Testis (tissue), 2 donors: ENCODE measurements at regions not wholly inside any gene's neighbourhood (a gene's known extent, or its start where the extent isn't known, plus 50 kb on each side); places are given as distances from the start of the nearest gene placed in this dataset.
"Not testable (repeated sequence)": the region's sequence is repeated elsewhere in the genome, so short reads cannot be mapped to it uniquely, and the experiment has no call there.

Experiments used
- DNase-seq: peaks from one replicate; pipeline ENCODE4 v3.0.0-alpha.2; 2019
- H3K27ac ChIP-seq, 2 donors: fragments of 200-600 bp; sonication (generic); one replicate each; pipeline ENCODE4 v1.5.1; 2019
- H3K27me3 ChIP-seq: fragments of 200-600 bp; sonication (generic); one replicate; pipeline ENCODE4 v1.5.1; 2019
- H3K36me3 ChIP-seq: fragments of 200-600 bp; sonication (generic); one replicate; pipeline ENCODE4 v1.5.1; 2017; ENCODE audit warnings: low read depth; ENCODE audit errors: missing control alignments
- H3K4me1 ChIP-seq: fragments of 200-600 bp; sonication (generic); one replicate; pipeline ENCODE4 v1.5.1; 2019
- H3K4me3 ChIP-seq, 2 donors: fragments of 200-600 bp; sonication (generic); one replicate each; pipeline ENCODE4 v1.5.1; 2017 to 2019
- H3K9me3 ChIP-seq: fragments of 200-600 bp; sonication (generic); one replicate; pipeline ENCODE4 v1.5.1; 2017
- POLR2A ChIP-seq: fragments of 450-650 bp; IDR thresholded peaks from one replicate; pipeline ENCODE4 v1.6.1; 2017; ENCODE audit warnings: antibody characterized with exemption, mild to moderate bottlenecking, moderate library complexity
- WGBS, 2 donors: methylation state at CpG; one replicate each; pipeline ENCODE4 v1.1.5; 2018; 5-methylcytosine and 5-hydroxymethylcytosine counted together
- intact Hi-C: fragments of 100-400 bp; cut with DNase I; formaldehyde crosslinking; loops from one replicate; pipeline ENCODE4 v1.15.1; 2023; ENCODE audit warnings: low total_unique reads
- TF ChIP-seq, protein P1 (sequence below), 3 experiments: fragments of 450-650 bp in 2 of 3; fragments of 200-600 bp in 1 of 3; sonication (generic) in 1 of 3; IDR thresholded peaks; one replicate each; pipeline ENCODE4 v1.5.1; 2016 to 2019; ENCODE audit warnings: antibody characterized with exemption in 3 of 3, mild to moderate bottlenecking in 2 of 3, moderate library complexity in 1 of 3

DNA sequence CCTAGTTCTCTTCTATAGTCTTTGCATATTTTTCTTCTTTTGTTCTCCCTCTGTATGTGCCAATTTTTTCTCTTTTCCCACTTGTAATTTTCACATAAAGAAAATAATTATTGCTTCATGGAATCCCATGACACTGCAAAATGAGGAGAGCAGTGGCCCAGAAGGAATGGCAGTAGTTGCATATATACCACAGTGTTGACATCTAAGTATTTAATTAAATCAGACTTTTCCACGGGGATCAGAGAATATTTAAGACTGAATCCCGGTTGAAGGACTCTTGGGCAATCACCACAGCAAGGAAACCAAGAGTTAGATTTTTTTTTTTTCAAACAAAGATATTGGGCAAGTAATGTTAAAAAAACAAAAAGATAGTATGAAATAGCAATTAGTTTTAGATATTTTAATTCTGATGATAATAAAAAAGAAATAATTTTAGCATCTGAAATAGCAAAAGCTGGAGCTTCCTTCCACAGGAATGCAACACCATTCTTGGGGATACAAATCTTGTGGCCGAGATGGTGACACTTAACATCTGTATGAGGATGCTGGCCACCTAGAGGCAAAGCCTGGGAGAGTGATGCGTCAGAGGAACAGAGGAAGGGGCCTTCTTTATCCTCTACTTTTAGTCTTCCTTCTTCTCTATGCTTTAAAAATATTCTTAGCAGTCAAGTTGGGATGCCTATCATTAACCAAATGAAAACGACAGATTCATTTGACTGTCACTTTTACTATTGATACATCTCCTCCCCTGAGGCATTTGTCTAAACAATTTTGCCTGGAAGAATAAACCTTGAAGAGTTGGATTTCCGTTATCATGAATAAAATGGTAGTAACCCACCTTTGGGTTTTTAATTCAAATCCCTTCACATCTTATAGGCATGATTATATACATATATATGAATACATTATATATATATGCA lies 356.2 kb downstream of the GJA1 start:
- no peak overlapping the region for H3K27ac ChIP-seq
- no peak overlapping the region for H3K4me3 ChIP-seq
- intact Hi-C loops, result no loop called here
- no peak for DNase-seq
- H3K4me1 ChIP-seq, result no peaks in the 10 kb centered on the region
- 87 to 91% methylated on average over 6 of the region's 6 CpGs for WGBS, 2 donors
- H3K27me3 ChIP-seq, result no peaks in the 10 kb centered on the region
- no peaks in the 10 kb centered on the region for H3K36me3 ChIP-seq
- H3K9me3 ChIP-seq, result no peaks in the 10 kb centered on the region
- TF ChIP-seq, protein P1, sequence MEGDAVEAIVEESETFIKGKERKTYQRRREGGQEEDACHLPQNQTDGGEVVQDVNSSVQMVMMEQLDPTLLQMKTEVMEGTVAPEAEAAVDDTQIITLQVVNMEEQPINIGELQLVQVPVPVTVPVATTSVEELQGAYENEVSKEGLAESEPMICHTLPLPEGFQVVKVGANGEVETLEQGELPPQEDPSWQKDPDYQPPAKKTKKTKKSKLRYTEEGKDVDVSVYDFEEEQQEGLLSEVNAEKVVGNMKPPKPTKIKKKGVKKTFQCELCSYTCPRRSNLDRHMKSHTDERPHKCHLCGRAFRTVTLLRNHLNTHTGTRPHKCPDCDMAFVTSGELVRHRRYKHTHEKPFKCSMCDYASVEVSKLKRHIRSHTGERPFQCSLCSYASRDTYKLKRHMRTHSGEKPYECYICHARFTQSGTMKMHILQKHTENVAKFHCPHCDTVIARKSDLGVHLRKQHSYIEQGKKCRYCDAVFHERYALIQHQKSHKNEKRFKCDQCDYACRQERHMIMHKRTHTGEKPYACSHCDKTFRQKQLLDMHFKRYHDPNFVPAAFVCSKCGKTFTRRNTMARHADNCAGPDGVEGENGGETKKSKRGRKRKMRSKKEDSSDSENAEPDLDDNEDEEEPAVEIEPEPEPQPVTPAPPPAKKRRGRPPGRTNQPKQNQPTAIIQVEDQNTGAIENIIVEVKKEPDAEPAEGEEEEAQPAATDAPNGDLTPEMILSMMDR (IDR thresholded peaks at IDR 0.05), result no peak
- no peak for TF ChIP-seq POLR2A

- intact Hi-C loops, result no loop called here
- H3K4me3 ChIP-seq, result no peak overlapping the region
- no peak for DNase-seq
- TF ChIP-seq POLR2A, result no peak
- TF ChIP-seq, protein P1 (IDR thresholded peaks at IDR 0.05), result no peak
- H3K4me1 ChIP-seq, result no peaks in the 10 kb centered on the region
- 93 to 97% methylated on average over 2 of the region's 2 CpGs for WGBS, 2 donors
- no peaks in the 10 kb centered on the region for H3K27me3 ChIP-seq
- H3K36me3 ChIP-seq, result no peaks in the 10 kb centered on the region
- H3K9me3 ChIP-seq, result no peaks in the 10 kb centered on the region
- no peak overlapping the region for H3K27ac ChIP-seq
Observed at GRCh38 chr6:121794630-121795029, 359.2 kb downstream of the GJA1 start.

GRCh38 chr6:121797598-121797997 lies 362.2 kb downstream of the GJA1 start:
- DNase-seq, intact Hi-C loops, H3K27ac ChIP-seq, H3K4me3 ChIP-seq, H3K27me3 ChIP-seq, H3K9me3 ChIP-seq, H3K4me1 ChIP-seq, H3K36me3 ChIP-seq: not testable (repeated sequence)
- 87 to 92% methylated on average over 6 of the region's 6 CpGs for WGBS, 2 donors

DNA sequence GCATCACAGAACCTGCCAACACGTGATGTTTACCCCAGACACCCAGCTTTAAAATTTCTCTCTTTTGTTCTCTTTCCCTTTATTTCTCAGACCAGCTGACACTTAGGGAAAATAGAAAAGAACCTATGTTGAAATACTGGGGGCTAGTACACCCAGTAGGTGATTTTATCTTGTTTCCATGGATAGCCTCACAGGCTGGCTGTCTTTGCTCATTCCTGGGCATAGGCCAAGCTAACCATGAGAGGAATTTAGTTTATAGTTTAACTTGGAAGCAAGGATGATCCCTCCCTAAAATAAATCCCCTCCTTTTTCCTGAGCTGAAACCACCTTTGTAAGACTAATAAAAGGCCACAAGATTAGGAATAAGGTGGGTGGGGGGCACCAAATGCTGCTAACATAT lies 362.7 kb downstream of the GJA1 start:
- H3K9me3 ChIP-seq, H3K27me3 ChIP-seq, H3K4me1 ChIP-seq, H3K36me3 ChIP-seq, H3K4me3 ChIP-seq, H3K27ac ChIP-seq, DNase-seq, intact Hi-C loops: not testable (repeated sequence)
- WGBS, 2 donors, result 94 to 97% methylated on average over 1 of the region's 1 CpG

- no peak for TF ChIP-seq POLR2A
- TF ChIP-seq, protein P1 (IDR thresholded peaks at IDR 0.05), result no peak
- intact Hi-C loops, result no loop called here
- Histone ChIP-seq H3K36me3 (no peaks in the 10 kb centered on the region), H3K27ac (no peak overlapping the region), H3K27me3 (no peaks in the 10 kb centered on the region), H3K4me1 (no peaks in the 10 kb centered on the region), H3K9me3 (no peaks in the 10 kb centered on the region), H3K4me3 (no peak overlapping the region)
- DNase-seq, result no peak
Observed at GRCh38 chr6:121799574-121799973, 364.1 kb downstream of the GJA1 start.

GRCh38 chr6:121800047-121800446 lies 364.6 kb downstream of the GJA1 start:
- Histone ChIP-seq H3K27ac (no peak overlapping the region), H3K4me3 (no peak overlapping the region), H3K27me3 (no peaks in the 10 kb centered on the region), H3K4me1 (no peaks in the 10 kb centered on the region), H3K9me3 (no peaks in the 10 kb centered on the region), H3K36me3 (no peaks in the 10 kb centered on the region)
- intact Hi-C loops, result no loop called here
- DNase-seq, result no peak
- 94 to 100% methylated on average over 1 of the region's 1 CpG for WGBS, 2 donors
- TF ChIP-seq, protein P1 (IDR thresholded peaks at IDR 0.05), result no peak
- no peak for TF ChIP-seq POLR2A
